ENCODE measurements at regions not wholly inside any gene's neighbourhood (a gene's known extent, or its start where the extent isn't known, plus 50 kb on each side); places are given as distances from the start of the nearest gene placed in this dataset.

DNA sequence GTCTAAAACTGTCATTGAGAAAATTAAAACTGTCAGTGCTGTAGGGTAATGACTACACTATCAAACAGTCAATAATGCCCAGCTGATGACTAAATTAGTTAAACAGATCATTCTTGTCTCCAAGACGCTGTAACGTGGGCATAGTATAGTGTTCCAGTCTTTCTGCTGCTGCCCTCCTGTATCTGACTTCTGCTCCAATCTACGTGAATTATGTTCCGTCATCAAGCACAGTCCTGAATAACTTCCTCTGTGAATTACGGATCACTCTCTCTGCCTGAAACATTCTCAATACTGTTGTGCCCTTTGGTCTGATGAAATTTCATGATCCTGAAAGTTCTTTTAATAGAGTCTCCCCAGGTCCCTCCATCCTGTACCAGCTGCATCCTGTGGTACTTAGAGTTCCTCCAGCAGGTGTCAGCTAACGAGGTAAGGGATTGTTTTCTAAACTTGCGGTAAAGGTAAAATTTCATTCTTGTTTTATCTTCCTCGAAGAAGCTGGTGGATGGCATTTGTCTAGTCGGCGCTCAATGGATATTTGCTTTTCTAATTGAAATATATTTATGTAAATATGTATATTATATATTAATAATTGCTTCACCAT, 393.5 kb upstream of the ADARB2 start:
- DNase-seq = no peak

DNA sequence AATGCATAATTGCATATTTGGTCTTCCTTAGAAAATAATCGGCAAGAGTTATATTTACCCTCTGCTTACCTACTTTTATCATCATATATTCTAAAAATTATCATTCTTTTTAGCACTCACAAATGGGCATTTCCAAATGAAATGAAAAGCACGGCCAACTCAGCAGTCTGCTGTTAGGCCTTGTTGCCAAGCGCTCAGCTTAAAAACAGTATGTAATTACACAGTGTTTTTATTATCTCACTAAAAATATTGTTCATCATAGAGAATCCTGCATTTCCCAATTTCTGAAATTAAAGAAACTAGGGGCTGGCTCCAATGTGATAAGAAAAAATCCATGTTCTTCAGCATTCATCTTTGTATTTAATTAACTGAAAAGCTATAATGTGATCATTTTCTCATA, 391.7 kb upstream of the ADARB2 start:
- DNase-seq = no peak

DNA sequence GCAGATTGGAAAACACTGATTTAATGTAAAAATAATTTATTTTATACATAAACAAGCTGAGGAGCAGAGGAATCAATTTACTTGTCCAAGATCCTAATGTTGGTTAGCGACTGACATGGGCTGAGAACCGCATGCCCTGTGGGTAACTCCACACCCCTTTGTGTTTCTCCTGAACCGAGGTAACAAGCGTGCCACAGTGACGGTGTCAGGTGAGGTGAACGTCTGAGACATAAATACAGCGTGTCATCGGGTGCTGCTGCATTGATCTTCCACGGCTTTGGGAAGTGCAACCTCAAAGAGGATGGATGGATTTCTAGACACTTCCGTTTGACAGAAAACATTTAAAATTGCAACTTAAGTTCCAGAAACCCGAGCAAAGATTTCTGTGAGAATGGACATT, 386.8 kb upstream of the ADARB2 start:
- no peak for DNase-seq

DNA sequence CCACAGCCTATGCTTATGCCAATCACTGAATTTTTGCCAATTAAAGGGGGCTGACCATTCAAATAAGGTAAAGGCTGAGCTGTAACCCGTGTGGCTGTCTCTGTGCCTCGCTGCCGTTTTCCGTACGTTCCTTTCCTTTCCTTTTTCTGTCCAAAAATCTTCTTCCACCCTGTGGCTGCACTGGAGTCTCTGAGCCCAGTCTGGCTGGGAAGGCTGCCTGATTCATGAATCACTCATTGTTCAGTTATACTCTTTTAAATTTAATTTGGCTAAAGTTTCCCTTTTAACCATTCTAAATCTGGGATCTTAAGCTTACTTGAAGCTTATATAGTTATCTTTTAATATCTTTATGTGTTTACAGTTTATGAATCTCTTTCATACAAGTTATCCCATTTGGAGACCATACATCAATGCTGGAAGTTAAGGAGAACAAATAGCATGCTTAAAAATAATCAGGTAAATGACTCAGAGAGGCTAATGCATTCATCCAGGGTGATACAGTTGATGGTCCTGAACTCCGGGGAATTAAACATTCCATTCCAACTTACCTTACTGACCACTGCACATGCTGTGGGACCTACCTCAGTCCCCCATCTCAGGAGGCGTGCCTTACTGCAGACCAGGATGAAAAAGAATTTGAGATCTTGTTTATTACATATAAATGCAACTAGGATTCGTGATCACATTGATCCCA, 385.3 kb upstream of the ADARB2 start:
- DNase-seq = no peak

DNA sequence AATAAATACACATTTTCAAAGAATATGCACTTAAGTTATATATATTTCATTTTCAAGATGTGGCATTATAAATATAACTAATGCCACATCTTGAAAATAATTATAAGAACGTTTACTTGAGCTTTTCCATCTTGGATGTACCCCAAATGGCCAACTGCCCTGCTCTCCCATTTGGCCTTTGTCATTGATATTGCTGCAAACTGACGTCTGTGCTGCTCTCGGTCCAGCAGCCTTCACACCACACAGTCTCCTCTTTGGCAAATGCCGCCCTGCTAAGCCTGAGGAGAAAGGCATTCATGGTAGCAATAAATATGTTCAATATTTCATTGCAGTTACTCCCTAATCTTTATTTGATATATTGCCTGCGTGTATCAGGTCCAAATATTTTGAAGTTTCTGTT, 384.6 kb upstream of the ADARB2 start:
- DNase-seq = no peak

DNA sequence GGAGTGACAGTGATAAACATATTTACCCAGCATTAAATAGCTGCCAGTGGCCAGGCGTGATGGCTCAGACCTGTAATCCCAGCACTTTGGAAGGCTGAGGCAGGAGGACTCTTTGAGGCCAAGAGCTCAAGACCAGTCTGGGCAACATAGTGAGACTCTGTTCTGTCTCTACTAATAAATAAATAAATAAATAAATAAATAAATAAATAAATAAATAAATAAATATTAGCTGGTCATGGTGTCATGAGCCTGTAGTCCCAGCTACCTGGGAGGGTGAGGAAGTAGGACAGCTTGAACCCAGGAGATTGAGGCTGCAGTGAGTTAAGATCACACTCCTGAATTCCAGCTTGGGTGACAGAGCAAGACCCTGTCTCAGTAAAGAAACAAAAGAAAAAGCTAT, 384.0 kb upstream of the ADARB2 start:
- DNase-seq = no peak

DNA sequence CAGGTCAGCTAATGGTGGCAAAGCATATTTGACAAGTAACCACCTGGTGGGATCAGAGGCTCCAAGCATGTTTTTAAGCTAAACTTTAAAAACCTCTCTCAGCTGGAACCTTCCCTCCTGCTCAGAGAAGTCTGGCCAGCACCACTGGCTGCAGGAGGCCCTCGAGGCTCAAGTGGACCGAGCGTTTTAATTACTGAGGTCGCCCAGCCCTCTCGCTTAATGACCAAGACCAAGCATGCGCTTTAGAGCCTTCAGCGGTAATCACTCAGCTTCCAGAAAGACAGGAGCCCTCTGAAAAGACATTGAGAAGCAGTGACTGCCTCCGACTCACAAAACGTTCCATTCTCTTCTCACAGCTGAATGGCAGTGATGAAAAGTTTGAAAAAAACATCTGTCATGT, 383.4 kb upstream of the ADARB2 start:
- DNase-seq = no peak

DNA sequence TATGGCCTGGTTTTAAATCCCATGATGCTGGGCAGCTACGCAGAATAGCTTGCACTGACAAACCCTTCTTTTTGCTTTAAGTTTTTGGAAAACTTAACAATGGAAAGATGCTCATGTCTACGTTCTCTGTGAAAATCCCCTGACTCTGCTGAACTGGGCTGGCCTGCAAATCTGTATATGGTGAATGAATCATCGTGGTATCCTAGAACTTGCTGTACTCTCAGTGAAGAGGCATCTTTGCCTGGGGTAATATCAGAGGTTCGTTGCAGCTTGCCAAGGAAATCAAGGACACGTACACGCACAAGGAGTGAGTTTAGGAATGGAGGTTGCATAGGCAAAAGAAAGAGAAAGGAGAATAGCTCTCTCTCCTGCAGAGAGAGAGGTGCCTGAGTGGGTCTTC, 382.0 kb upstream of the ADARB2 start:
- no peak for DNase-seq

DNA sequence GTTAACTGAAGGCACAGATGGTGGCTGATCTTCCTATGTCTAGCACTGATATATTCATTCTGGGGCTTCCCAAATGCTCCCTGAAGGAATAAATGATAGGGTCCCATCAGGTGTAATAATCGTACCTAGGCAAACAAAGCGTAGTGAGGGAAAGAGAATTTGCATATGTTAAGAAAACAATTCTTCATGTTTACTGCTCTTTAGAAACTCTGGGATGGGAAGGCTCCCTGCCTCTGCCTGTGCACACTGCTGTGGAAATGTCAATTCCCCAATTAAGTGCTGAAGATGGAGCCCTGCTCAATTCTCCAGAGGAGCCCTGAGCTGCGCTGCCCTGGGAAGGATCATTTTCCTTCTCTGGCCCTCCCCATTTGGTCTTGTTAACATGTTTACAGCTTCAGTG, 380.9 kb upstream of the ADARB2 start:
- DNase-seq = no peak

DNA sequence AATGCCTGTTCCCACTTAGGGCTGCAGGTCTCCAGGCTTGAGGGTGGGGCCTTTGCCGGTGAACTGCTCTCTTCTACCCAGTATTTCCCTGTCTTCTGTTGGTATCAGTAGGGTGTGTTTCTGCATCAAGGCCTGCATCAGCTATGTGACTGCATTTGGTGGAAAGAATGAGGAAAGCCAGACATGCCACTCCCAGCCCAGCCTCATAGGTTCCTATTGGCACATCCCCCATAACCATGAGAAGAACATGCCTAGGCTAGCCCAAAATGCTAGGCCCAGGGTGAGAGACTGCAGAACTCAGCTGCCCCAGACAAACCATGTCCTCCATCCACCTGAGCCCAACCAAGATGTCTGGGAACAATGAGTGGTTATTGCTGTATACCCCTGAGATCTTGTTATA, 380.3 kb upstream of the ADARB2 start:
- no peak for DNase-seq

DNA sequence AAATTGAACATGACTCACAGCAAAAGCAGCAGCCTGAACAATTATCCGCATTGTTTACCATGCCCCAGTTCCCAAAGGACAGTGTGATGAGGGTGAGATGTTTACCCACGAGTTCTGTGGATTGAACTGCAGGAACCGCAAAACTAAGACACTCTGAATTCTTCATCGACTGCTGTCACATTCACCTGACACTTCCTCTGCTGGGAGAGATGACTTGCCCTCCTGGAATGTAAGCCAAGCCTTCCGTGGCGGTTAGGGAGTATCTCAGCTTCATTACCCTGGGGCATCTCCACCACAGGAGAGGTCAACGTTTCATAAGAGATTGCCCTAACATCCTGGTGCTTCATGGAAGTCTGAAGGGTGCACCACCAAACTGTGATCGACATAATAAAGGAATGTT, 374.6 kb upstream of the ADARB2 start:
- DNase-seq = peak; percentile 28

DNA sequence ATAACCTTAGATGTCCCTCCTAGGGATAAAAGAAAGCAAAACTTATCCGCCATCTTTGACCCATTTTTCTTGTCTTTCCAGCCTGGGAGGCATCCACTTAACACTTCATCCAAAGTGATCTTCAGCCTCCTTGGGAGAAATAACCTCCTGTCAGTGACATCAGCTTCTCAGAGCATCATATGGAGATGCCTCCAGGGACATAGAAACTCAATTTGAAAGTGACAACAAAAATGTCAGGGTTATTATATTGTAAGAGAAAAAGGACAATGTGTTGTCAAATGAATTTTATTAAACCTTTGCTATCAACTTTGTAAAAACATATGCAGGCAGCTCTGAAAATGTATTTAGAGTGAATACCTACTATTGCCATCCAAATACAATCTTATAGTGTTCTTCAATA, 371.2 kb upstream of the ADARB2 start:
- DNase-seq = no peak

DNA sequence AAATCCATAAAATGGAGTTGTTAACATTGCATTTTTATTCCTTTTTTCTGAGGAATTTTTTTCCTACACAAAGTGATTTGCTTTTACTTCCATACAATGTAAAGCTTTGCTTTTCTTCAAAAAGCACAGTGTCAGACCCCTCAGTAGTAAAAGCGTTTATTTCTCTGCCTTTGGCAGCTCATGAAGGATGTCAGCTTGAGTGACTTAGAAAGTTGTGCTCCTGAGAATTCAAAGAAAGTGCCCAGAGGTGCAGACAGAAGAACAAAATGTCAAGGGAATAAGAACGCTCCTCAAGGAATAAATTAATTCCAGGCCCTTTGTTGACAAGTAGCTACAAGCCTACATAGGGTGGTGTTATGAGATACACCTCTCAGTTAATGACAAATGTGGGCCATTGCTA, 369.3 kb upstream of the ADARB2 start:
- no peak for DNase-seq

DNA sequence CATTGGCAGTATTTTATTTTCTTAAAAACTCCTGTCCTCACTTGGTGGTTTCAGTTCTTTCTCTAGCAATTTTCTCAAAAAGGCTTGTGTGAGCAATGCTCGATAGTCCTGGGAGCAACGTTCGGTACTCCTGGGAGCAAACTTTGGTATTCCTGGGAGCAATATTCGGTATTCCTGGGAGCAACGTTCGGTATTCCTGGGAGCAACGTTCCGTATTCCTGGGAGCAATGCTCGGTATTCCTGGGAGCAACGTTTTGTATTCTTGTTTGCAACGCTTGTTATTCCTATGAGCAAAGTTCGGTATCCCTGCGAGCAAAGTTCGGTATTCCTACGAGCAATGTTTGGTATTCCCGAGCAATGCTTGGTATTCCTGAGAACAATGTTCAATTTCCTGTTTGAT, 362.0 kb upstream of the ADARB2 start:
- no peak for DNase-seq

DNA sequence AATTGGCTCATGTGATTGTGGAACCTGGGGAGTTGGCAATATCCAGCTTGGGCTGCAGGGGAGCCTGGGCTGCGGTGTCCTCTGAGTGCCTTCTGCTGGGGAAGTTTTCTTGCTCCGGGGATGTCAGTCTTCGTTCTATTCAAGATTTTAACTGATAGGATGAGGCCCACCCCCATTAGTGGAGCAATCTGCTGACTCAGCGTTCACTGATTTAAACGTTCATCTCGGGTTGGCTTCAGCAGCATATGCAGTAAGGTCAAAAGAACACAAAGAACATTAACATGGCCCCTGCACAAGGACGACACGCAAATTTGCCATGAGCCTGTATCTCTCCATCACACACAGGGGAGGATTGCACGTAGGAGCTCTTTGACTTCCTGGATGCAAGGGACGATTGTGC, 360.6 kb upstream of the ADARB2 start:
- no peak for DNase-seq

DNA sequence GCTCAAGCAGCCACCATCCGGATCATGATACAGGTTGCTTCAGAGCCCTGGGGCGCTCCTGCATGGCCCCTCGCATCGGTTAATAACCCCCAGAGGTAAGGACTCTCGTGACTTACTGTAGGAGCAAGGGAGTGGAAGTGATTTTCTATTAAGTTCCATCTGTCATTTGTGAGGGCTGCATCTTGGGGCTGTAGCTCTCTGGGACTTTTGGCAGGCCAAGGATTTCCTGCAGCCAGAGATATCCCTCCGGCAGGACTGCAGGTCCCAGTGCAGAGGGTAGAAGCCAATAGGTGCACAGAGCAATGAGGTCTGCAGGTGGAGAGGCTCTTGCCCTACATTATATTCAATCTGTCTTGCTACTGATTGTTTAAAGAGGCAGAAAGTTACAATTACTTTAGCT, 356.8 kb upstream of the ADARB2 start:
- DNase-seq = no peak

DNA sequence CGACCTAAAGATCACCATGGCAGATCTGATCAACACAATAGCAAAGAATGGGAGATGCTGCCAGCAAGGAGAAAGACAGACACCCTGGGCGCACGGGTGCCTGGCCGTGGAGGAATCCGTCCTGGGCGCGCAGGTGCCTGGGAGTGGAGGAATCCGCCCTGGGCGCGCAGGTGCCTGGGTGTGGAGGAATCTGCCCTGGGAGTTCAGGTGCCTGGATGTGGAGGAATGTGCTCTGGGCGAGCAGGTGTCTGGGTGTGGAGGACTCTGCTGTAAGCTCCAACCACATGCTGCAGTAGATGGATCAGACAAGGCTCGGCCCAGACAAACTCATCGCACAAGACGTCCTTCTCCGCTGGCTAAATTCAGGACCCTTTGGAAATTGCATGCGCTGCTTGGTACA, 346.3 kb upstream of the ADARB2 start:
- DNase-seq = no peak

DNA sequence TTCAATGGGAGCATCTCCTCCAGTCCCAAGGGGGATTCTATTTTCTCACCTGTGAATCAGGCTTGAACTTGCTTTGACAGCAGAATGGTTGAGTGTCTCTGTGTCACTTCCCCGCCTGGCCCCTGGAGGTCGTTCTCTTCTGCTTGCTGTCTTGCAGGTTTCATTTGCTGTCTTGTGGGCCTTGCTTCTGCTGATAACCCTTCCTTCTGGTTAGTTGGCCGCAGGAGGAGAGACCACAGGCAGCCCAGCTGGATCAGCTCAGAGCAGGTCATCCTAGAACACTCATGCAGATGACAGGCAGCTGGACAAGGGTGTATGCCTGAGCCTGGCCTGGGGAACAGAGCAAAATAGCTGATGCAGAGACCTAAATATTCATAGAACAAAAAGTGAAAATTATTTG, 344.2 kb upstream of the ADARB2 start:
- DNase-seq = no peak

DNA sequence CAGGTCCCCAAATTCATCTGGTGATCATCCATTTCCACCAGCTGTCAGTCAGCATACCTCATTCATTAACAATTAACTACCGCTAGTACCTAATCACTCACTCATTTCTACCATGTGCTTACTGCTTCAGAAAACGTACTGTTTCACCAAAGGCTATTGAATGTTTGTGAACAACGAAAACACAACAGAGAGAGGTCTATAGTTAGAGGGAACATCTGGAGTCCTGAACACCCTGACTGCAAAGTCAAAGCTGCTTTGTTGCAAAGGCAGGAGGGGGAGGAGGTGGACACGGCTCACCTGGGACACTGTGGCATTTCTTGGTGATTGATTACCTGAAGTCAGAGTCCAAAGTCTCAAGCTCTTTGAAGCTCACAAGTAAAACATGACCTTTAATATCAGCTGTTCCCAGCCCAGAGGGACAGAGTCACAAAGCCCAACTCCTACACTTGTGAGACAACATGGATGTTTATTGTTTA, 342.3 kb upstream of the ADARB2 start:
- no peak for DNase-seq

DNA sequence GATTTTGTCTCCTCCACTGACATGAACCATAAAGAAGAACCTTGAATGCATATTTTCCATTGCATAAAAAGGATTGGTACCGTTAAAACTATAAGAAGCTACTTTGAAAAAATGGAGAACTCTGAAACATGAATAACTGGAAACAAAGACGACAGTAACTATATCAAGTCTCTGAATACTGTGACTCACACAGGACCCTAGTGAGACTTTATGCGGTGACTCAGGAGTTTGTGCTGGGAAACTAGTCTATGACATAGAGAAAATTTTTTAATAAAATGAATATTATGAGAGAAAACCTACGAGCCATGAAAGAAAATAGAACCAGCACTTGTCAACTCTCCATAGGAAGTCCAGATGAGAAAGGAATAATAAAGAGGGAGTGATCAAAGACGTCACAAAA, 339.9 kb upstream of the ADARB2 start:
- DNase-seq = no peak

DNA sequence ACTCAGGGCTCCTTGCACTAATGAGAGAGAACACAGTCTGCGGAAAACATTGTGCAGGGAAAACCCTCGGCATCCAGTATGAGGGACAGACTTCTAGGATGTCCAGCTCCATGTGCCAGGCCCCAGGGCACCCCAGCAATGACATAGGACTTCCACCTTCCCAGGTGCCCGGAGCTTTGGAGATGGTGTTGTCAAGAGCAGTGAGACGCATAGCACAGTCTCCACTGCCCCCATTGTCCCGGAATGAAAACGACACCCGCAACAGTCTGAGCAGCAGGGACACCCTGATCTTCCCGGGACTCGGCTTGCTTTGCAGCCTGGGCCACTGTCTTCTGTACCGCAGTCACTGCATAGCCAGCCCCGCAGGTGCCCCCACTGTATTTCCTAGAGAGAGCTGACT, 339.2 kb upstream of the ADARB2 start:
- DNase-seq = no peak

DNA sequence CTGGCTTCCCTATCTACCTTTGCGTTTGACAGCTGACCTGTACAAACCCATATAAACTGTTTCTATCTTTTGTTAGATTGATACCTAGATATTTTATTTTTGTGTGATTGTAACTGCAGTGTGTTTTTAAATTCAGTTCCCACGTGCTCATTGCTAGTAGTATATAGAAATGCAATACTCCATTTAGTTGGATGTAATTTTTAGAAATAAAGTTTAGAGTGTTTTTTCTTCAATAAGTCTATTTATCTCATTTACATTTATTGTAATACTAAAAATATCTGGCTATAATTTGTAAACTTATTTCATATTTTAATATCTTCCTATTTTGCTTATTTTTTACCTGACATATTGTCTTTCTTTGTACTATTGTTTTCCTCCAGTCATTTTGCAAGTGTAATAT, 329.7 kb upstream of the ADARB2 start:
- DNase-seq = no peak

DNA sequence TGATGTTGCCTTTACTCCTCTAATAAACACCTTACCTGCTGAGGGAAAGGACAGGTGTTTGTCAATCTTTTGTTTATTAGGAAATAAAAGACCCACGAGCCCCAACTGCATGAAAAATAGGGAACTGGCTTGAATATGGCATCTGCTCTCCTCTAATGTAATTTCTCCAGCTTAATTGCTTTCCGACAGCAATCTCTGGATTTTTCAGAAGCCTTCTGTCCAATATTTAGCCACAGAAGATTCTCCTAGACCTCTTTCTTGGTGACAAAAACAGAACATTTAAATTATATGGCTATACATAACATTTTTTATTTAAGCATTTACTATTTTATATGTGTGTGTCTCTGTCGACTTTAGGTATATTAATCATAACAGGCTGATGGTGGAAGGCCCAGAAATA, 317.4 kb upstream of the ADARB2 start:
- DNase-seq = no peak

DNA sequence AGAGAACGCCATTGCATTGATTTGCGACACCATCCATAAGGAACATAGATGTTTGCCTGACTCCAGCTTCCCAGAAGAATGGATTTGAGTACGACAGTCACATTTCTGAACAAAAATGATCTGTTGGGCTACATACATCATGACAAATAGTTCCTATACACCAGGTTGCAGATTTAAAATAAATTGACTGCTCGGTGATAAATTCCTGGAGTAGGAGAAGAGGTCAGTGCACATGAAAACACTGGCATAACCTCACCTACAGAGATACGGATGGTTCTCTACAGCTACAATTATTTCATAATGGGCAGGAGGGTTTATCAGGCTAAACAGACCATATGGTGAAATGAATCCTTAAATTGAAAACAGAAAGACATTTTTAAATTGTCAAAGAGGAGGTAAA, 316.5 kb upstream of the ADARB2 start:
- DNase-seq = no peak

DNA sequence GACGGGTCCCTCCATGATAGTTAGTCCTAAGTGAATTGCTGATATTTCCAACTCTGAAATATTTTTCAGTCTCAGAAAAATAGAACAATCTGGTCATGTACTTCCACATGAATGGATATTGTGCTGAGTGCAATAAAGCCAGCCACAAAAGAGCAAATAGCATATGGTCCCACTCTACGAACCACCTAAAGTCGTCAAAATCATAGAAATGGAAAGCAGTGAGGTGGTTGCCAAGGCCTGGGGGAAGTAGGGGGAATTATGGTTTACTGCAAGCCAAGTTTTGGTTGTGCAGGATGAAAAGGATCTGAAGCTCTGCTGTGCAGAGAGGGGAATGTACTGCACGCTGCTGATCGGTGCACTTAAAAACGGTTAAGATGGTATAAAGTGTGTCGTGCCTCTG, 313.8 kb upstream of the ADARB2 start:
- no peak for DNase-seq
